ENCODE measurements at regions not wholly inside any gene's neighbourhood (a gene's known extent, or its start where the extent isn't known, plus 50 kb on each side); places are given as distances from the start of the nearest gene placed in this dataset.

DNA sequence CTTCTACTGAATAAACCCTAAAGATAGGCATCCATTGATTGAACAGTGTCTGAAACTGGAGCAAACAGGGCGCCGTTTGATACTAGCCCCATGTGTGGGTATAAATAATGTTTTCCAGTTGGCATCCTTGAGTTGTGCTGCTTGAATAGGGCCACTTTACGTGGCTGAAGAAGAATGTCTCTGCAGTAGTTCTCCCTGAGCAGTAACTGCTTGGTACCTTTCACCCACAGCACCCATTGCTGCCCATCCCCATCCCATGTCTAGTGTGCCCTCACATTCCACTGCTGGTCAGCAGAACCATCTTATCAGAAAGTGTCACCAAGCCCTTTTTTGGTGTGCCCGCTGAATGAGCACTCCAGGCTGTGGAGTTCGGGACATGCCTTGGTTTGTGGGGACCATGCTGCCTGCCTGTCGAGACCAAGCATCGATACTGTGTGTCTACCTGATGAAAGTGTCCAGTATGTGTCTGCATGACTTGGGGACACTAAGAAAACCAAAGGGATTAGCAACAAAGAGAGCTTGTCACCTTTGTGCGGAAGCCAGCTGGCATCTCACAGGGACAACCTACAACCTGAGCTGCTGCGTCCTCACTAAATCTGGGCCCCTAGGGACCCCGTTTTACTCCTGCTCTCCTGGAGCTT, 162.0 kb downstream of the TM9SF2 start:
- no peaks in the 10 kb centered on the region for H3K9me3 ChIP-seq (ENCODE audit: low read depth, low read length)
- peaks cover 1% of the 10 kb centered on the region for H3K4me1 ChIP-seq (ENCODE audit: insufficient read depth, low read length)
- H3K27me3 ChIP-seq (ENCODE audit: insufficient read depth, low read length) = peaks cover 28% of the 10 kb centered on the region
- H3K4me3 ChIP-seq (ENCODE audit: low read length) = no peak overlapping the region

DNA sequence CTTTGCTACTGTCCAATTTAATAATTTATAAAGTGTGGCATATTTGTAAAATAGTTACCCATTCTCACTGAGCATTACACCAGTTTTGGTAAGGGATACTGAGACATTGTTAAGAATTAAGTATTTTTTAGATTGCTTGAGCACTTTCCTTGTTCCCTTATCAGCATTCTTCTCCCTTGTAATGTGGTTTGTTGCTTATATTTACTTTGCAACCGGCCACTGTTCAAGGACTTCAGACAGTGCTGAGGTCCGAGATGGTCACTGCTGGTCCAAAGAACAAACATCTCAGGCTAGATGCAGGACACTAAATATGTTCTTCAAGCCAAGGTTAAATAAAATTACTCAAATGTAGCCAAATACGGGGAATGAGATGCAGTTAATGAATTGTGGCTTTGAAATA, 161.4 kb downstream of the TM9SF2 start:
- Histone ChIP-seq H3K27me3 (ENCODE audit: insufficient read depth, low read length) (peaks cover 34% of the 10 kb centered on the region), H3K4me3 (ENCODE audit: low read length) (no peak overlapping the region), H3K9me3 (ENCODE audit: low read depth, low read length) (no peaks in the 10 kb centered on the region), H3K4me1 (ENCODE audit: insufficient read depth, low read length) (peaks cover 8% of the 10 kb centered on the region)

- peaks cover 43% of the 10 kb centered on the region for H3K27me3 ChIP-seq (ENCODE audit: insufficient read depth, low read length)
Observed at GRCh38 chr13:99661791-99662190, 160.5 kb downstream of the TM9SF2 start.

DNA sequence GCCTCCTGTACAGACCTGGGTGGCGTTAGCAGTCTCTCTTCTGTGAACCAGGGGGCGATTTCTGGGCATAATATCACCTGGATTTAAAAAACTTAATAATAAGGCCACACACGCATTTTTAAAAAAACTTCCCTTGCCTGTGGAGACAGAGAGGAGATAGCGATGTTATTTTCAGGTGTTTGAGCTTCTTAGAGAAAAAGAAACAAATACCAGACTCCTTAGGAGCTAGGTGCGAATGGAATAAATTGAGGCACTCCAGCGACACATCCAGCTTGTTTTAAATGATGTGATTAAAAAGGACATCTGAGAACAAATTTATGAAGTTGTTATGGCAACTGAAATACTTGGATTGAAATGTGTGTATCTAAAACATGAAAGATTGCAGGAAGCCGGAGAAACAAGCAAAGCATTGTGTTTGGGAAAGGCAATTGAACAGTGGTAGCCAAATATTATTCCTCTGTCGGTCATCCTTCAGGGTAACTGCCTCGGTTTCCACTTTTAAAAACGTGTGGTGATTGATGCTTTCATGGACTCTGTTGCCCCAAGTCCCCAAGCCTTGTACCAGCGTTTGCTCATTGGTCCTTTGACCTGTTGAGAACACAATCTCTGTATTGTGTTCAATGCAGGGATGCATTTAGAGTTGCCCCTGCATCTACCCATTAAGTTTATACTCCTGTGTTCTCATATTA, 158.7 kb downstream of the TM9SF2 start:
- Histone ChIP-seq H3K27me3 (ENCODE audit: insufficient read depth, low read length) (peaks cover 49% of the 10 kb centered on the region), H3K4me3 (ENCODE audit: low read length) (no peak overlapping the region), H3K9me3 (ENCODE audit: low read depth, low read length) (no peaks in the 10 kb centered on the region), H3K4me1 (ENCODE audit: insufficient read depth, low read length) (peaks cover 20% of the 10 kb centered on the region)

More at GRCh38 chr13:99661791-99662190, 160.5 kb downstream of the TM9SF2 start:
- Histone ChIP-seq H3K4me1 (ENCODE audit: insufficient read depth, low read length) (peaks cover 12% of the 10 kb centered on the region), H3K4me3 (ENCODE audit: low read length) (no peak overlapping the region), H3K9me3 (ENCODE audit: low read depth, low read length) (no peaks in the 10 kb centered on the region)

DNA sequence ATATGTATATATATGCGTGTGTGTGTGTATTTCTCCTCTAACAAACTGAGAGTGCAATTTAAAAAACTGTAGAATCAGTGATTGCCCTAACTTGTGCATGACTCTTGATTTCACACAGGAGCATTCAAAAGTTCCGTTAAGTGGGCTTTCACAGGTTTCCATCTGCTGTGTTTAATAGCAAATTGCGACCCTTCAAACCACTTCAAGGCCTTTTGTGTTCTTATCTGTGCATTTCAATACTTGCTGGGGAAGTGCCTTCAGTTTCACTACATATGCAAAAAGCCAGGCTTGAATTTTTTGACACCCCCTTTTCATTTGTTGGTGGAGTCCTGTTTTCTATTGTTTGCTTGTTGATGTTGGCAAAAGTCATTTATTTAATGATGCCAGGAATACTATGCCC, 158.0 kb downstream of the TM9SF2 start:
- Histone ChIP-seq H3K4me1 (ENCODE audit: insufficient read depth, low read length) (peaks cover 20% of the 10 kb centered on the region), H3K4me3 (ENCODE audit: low read length) (no peak overlapping the region), H3K27me3 (ENCODE audit: insufficient read depth, low read length) (peaks cover 49% of the 10 kb centered on the region), H3K9me3 (ENCODE audit: low read depth, low read length) (no peaks in the 10 kb centered on the region)

DNA sequence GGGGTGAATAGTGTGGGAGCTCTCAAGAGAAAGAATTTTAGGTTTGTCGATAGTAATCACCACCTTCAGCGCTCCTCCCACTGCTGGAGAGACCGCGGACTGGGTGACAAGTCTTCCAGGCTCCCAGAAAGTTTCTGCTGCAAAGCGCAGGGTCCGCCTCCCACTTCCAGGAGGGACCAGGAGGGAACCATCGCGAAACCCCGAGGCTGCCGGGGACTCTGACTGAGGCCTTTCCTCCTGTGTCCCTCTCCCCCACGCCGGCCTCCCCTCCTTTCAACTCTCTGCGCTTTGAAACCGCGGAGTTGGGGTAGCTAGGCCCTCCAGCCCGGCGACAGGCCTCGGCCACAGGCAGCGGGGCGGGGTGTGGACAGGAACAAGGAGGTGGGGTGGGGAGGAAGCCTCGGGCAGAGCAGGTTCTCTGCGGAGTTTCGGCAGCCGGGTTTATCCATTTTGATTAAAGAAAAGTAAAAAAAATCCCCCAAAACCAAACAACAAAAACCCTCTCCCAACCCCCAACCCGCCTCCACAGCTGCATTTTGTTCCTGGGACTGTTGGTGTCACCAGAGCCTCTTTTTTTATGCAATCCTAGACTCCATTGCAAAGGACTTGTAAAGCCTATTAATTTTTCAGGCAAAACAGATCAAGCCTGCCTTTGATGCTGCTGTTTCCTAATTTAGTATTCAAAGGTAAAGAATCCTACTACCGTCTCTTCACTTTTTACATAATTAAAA, 157.2 kb downstream of the TM9SF2 start:
- H3K4me3 ChIP-seq (ENCODE audit: low read length) = peak overlapping the region; percentile 25
- no peaks in the 10 kb centered on the region for H3K9me3 ChIP-seq (ENCODE audit: low read depth, low read length)
- H3K4me1 ChIP-seq (ENCODE audit: insufficient read depth, low read length) = peaks cover 20% of the 10 kb centered on the region
- peaks cover 49% of the 10 kb centered on the region for H3K27me3 ChIP-seq (ENCODE audit: insufficient read depth, low read length)

- H3K9me3 ChIP-seq (ENCODE audit: low read depth, low read length) = no peaks in the 10 kb centered on the region
- H3K4me1 ChIP-seq (ENCODE audit: insufficient read depth, low read length) = peaks cover 20% of the 10 kb centered on the region
- H3K27me3 ChIP-seq (ENCODE audit: insufficient read depth, low read length) = peaks cover 49% of the 10 kb centered on the region
- peak overlapping the region; percentile 25 for H3K4me3 ChIP-seq (ENCODE audit: low read length)
Observed at GRCh38 chr13:99657848-99658260, 156.6 kb downstream of the TM9SF2 start.

- Histone ChIP-seq H3K4me3 (ENCODE audit: low read length) (no peak overlapping the region), H3K9me3 (ENCODE audit: low read depth, low read length) (no peaks in the 10 kb centered on the region), H3K4me1 (ENCODE audit: insufficient read depth, low read length) (peaks cover 20% of the 10 kb centered on the region), H3K27me3 (ENCODE audit: insufficient read depth, low read length) (peaks cover 46% of the 10 kb centered on the region)
Observed at GRCh38 chr13:99656844-99657381, 155.6 kb downstream of the TM9SF2 start.

GRCh38 chr13:99656092-99656745, 154.9 kb downstream of the TM9SF2 start:
- peaks cover 20% of the 10 kb centered on the region for H3K4me1 ChIP-seq (ENCODE audit: insufficient read depth, low read length)
- H3K4me3 ChIP-seq (ENCODE audit: low read length) = no peak overlapping the region

GRCh38 chr13:99655351-99656091, 154.2 kb downstream of the TM9SF2 start:
- Histone ChIP-seq H3K4me3 (ENCODE audit: low read length) (no peak overlapping the region), H3K9me3 (ENCODE audit: low read depth, low read length) (no peaks in the 10 kb centered on the region), H3K27me3 (ENCODE audit: insufficient read depth, low read length) (peaks cover 41% of the 10 kb centered on the region), H3K4me1 (ENCODE audit: insufficient read depth, low read length) (peaks cover 20% of the 10 kb centered on the region)

More at GRCh38 chr13:99656092-99656745, 154.9 kb downstream of the TM9SF2 start:
- Histone ChIP-seq H3K27me3 (ENCODE audit: insufficient read depth, low read length) (peaks cover 41% of the 10 kb centered on the region), H3K9me3 (ENCODE audit: low read depth, low read length) (no peaks in the 10 kb centered on the region)

- H3K4me3 ChIP-seq (ENCODE audit: low read length) = no peak overlapping the region
- H3K4me1 ChIP-seq (ENCODE audit: insufficient read depth, low read length) = peaks cover 20% of the 10 kb centered on the region
- H3K9me3 ChIP-seq (ENCODE audit: low read depth, low read length) = no peaks in the 10 kb centered on the region
- H3K27me3 ChIP-seq (ENCODE audit: insufficient read depth, low read length) = peaks cover 27% of the 10 kb centered on the region
Observed at GRCh38 chr13:99654076-99654475, 152.8 kb downstream of the TM9SF2 start.

DNA sequence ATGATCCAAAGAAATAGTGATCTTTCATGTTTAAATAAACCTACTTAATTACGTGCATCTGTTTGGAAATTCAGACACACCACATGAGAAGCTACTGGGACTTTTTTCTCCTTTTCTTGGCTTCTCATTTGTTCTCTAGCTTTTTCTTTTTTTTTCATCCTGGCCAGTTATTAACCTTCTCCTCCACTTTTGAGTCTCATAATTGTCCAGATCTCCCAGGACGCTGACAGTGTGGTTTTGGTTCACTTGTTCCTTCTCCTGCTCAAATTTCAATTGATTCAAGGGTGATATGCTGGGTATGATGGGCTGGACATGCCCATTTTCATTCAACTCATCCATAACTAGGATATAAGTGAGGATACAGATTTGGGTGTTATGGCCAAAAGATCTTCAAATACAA, 152.3 kb downstream of the TM9SF2 start:
- Histone ChIP-seq H3K4me3 (ENCODE audit: low read length) (no peak overlapping the region), H3K4me1 (ENCODE audit: insufficient read depth, low read length) (peaks cover 20% of the 10 kb centered on the region), H3K9me3 (ENCODE audit: low read depth, low read length) (no peaks in the 10 kb centered on the region), H3K27me3 (ENCODE audit: insufficient read depth, low read length) (peaks cover 22% of the 10 kb centered on the region)

- peaks cover 18% of the 10 kb centered on the region for H3K27me3 ChIP-seq (ENCODE audit: insufficient read depth, low read length)
- no peak overlapping the region for H3K4me3 ChIP-seq (ENCODE audit: low read length)
- no peaks in the 10 kb centered on the region for H3K9me3 ChIP-seq (ENCODE audit: low read depth, low read length)
- H3K4me1 ChIP-seq (ENCODE audit: insufficient read depth, low read length) = peaks cover 15% of the 10 kb centered on the region
Observed at GRCh38 chr13:99652901-99653300, 151.6 kb downstream of the TM9SF2 start.

DNA sequence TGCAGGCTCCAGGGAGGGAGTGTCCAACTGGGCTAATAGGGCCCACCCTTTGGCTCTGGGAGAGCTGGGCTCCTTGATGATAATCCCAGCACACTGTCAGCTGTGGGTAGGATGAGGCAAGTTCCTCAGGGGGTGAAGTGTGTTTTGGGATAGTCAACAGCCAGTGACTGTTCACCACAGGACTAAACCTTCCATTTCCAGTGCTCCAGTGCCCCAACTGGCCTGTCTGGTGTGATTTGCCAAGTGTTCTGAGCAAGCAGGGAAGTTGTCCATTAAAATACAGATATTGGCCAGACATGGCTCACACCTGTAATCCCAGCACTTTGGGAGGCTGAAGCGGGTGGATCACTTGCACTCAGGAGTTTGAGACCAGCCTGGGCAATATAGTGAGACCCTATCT, 150.9 kb downstream of the TM9SF2 start:
- peaks cover 12% of the 10 kb centered on the region for H3K4me1 ChIP-seq (ENCODE audit: insufficient read depth, low read length)
- no peaks in the 10 kb centered on the region for H3K9me3 ChIP-seq (ENCODE audit: low read depth, low read length)

More for the DNA sequence above, 150.9 kb downstream of the TM9SF2 start:
- no peak overlapping the region for H3K4me3 ChIP-seq (ENCODE audit: low read length)
- peaks cover 10% of the 10 kb centered on the region for H3K27me3 ChIP-seq (ENCODE audit: insufficient read depth, low read length)
